ENCODE measurements at regions not wholly inside any gene's neighbourhood (a gene's known extent, or its start where the extent isn't known, plus 50 kb on each side); places are given as distances from the start of the nearest gene placed in this dataset.

DNA sequence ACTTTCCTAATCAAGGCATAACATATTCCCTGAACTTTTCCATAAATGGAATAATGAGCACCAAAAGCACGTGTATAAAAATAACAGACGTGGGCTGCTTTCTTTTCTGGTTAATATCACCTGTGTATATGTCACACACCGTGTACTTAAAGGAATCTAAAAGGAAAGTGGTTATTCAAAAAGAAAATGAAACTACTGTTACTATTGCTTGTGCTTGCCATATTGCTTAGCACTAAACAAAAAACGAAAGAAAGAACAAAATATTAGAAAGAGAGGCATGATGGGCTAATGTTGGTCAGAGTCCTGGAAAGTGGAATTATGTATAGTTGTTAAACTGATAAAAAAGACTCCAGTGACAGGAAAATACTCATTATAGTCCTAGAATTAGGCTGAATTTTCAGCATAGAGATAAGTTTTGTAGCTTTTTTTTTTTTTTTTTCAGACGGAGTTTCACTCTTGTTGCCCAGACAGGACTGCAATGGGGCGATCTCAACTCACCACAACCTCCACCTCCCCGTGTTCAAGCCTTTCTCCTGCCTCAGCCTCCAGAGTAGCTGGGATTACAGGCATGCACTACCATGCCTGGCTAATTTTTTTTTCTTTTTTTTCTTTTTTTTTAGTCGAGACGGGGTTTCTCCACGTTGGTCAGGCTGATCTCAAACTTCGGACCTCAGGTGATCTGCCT is 123.2 kb downstream of the PABPC4L start:
- Histone ChIP-seq H2AK5ac (ENCODE audit: low read length, severe bottlenecking) (no peak overlapping the region), H2BK5ac (ENCODE audit: low read depth, low read length, poor library complexity, severe bottlenecking) (no peak overlapping the region), H3K9me3 (ENCODE audit: control insufficient read depth, low read length) (no peaks in the 10 kb centered on the region), H2BK12ac (ENCODE audit: low read length in 2 of 2) (no peak overlapping the region), H4K91ac (ENCODE audit: low read length) (no peak overlapping the region), H4K8ac (ENCODE audit: low read length) (no peak overlapping the region), H3K36me3 (ENCODE audit: control insufficient read depth in 1 of 2, insufficient read depth in 2 of 2, low read depth in 1 of 2, low read length in 2 of 2) (no peaks in the 10 kb centered on the region), H3K27me3 (ENCODE audit: control insufficient read depth in 1 of 2, insufficient read depth in 1 of 2, low read length in 2 of 2) (no peaks in the 10 kb centered on the region), H3K9ac (ENCODE audit: low read length) (no peak overlapping the region), H3K14ac (ENCODE audit: low read length in 2 of 2) (no peak overlapping the region), H3K23ac (ENCODE audit: low read length in 2 of 2) (no peak overlapping the region), H2AFZ (ENCODE audit: low read depth, low read length) (no peak overlapping the region), H3K4me3 (ENCODE audit: insufficient read depth in 1 of 2, low read depth in 1 of 2, low read length in 2 of 2) (no peak overlapping the region), H3K27ac (ENCODE audit: low read length, poor library complexity, severe bottlenecking) (no peak overlapping the region), H3K4ac (ENCODE audit: low read depth in 1 of 2, low read length in 2 of 2) (no peak overlapping the region), H3K4me2 (ENCODE audit: low read length, poor library complexity, severe bottlenecking) (no peak overlapping the region), H3K18ac (ENCODE audit: low read depth in 1 of 2, low read length in 2 of 2) (no peak overlapping the region), H3K4me1 (ENCODE audit: control insufficient read depth, insufficient read depth, low read depth, low read length) (no peaks in the 10 kb centered on the region), H2BK15ac (ENCODE audit: low read depth, poor library complexity, severe bottlenecking) (no peak overlapping the region), H2BK120ac (ENCODE audit: low read depth, low read length) (no peak overlapping the region), H3K79me1 (replicated peaks; ENCODE audit: low read length, poor library complexity, severe bottlenecking) (no peaks in the 10 kb centered on the region)
- DNase-seq = no peak
- WGBS = 92% methylated on average over 9 of the region's 11 CpGs

DNA sequence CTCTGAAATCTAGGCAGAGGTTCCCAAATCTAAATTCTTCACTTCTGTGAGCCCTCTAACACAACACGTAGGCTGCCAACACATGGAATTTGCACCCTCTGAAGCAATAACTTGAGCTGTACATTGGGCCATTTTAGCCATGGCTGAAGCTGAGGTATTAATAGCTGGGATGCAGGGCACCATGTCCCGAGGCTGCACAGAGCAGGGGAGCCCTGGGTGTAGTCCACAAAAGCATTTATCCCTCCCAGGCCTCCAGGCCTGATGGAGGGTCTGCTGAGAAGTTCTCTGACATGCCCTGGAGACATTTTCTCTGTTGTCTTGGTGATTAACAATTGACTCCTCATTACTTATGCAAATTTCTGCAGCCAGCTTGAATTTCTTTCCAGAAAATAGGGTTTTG is 127.9 kb downstream of the PABPC4L start:
- H3K4me2 ChIP-seq (ENCODE audit: low read length, poor library complexity, severe bottlenecking) = no peak overlapping the region
- H3K23ac ChIP-seq (ENCODE audit: low read length in 2 of 2) = no peak overlapping the region
- no peak overlapping the region for H3K27ac ChIP-seq (ENCODE audit: low read length, poor library complexity, severe bottlenecking)
- H3K14ac ChIP-seq (ENCODE audit: low read length in 2 of 2) = no peak overlapping the region
- H4K8ac ChIP-seq (ENCODE audit: low read length) = no peak overlapping the region
- H4K91ac ChIP-seq (ENCODE audit: low read length) = no peak overlapping the region
- peaks cover 0 to 2% of the 10 kb centered on the region in 2 experiments for H3K36me3 ChIP-seq (ENCODE audit: control insufficient read depth in 1 of 2, insufficient read depth in 2 of 2, low read depth in 1 of 2, low read length in 2 of 2)
- no peak overlapping the region for H3K4me3 ChIP-seq (ENCODE audit: insufficient read depth in 1 of 2, low read depth in 1 of 2, low read length in 2 of 2)
- no peak overlapping the region for H2AK5ac ChIP-seq (ENCODE audit: low read length, severe bottlenecking)
- 69% methylated on average over 2 of the region's 2 CpGs for WGBS
- no peak overlapping the region for H3K4ac ChIP-seq (ENCODE audit: low read depth in 1 of 2, low read length in 2 of 2)
- H3K18ac ChIP-seq (ENCODE audit: low read depth in 1 of 2, low read length in 2 of 2) = no peak overlapping the region
- no peak for DNase-seq
- no peaks in the 10 kb centered on the region for H3K9me3 ChIP-seq (ENCODE audit: control insufficient read depth, low read length)
- no peak overlapping the region for H2AFZ ChIP-seq (ENCODE audit: low read depth, low read length)
- H3K9ac ChIP-seq (ENCODE audit: low read length) = no peak overlapping the region
- H3K79me1 ChIP-seq (replicated peaks; ENCODE audit: low read length, poor library complexity, severe bottlenecking) = no peaks in the 10 kb centered on the region
- H3K27me3 ChIP-seq (ENCODE audit: control insufficient read depth in 1 of 2, insufficient read depth in 1 of 2, low read length in 2 of 2) = no peaks in the 10 kb centered on the region
- H2BK12ac ChIP-seq (ENCODE audit: low read length in 2 of 2) = no peak overlapping the region
- no peak overlapping the region for H2BK120ac ChIP-seq (ENCODE audit: low read depth, low read length)
- H3K4me1 ChIP-seq (ENCODE audit: control insufficient read depth, insufficient read depth, low read depth, low read length) = peaks cover 3% of the 10 kb centered on the region
- no peak overlapping the region for H2BK5ac ChIP-seq (ENCODE audit: low read depth, low read length, poor library complexity, severe bottlenecking)
- H2BK15ac ChIP-seq (ENCODE audit: low read depth, poor library complexity, severe bottlenecking) = no peak overlapping the region

DNA sequence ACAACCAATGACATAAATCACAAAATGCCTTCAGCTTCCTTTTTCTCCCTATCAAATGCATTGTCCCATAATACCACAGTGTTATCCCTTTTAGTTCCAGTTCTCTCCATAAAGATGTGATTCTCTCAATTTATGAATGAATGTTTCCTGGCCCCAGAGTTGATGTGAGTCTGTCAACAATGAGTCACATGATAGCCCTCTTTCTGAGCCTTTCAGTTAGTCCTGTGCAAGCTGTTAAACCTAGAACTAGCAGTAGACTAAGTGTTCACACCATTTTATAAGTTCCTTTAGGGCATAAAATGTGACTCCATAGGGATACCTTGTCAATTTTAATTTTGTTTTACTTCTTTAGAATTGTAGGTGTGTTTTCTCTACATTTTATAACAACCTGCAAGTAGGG is 129.5 kb downstream of the PABPC4L start:
- H3K23ac ChIP-seq (ENCODE audit: low read length in 2 of 2) = no peak overlapping the region
- H3K4ac ChIP-seq (ENCODE audit: low read depth in 1 of 2, low read length in 2 of 2) = no peak overlapping the region
- no peak overlapping the region for H2AK5ac ChIP-seq (ENCODE audit: low read length, severe bottlenecking)
- no peak overlapping the region for H3K4me2 ChIP-seq (ENCODE audit: low read length, poor library complexity, severe bottlenecking)
- no peak overlapping the region for H2AFZ ChIP-seq (ENCODE audit: low read depth, low read length)
- no peaks in the 10 kb centered on the region for H3K27me3 ChIP-seq (ENCODE audit: control insufficient read depth in 1 of 2, insufficient read depth in 1 of 2, low read length in 2 of 2)
- no peak overlapping the region for H4K91ac ChIP-seq (ENCODE audit: low read length)
- H3K27ac ChIP-seq (ENCODE audit: low read length, poor library complexity, severe bottlenecking) = no peak overlapping the region
- no peak overlapping the region for H2BK15ac ChIP-seq (ENCODE audit: low read depth, poor library complexity, severe bottlenecking)
- no peaks in the 10 kb centered on the region for H3K79me1 ChIP-seq (replicated peaks; ENCODE audit: low read length, poor library complexity, severe bottlenecking)
- peaks cover 3% of the 10 kb centered on the region for H3K4me1 ChIP-seq (ENCODE audit: control insufficient read depth, insufficient read depth, low read depth, low read length)
- no peak overlapping the region for H4K8ac ChIP-seq (ENCODE audit: low read length)
- no peak overlapping the region for H3K18ac ChIP-seq (ENCODE audit: low read depth in 1 of 2, low read length in 2 of 2)
- no peak overlapping the region for H3K4me3 ChIP-seq (ENCODE audit: insufficient read depth in 1 of 2, low read depth in 1 of 2, low read length in 2 of 2)
- H3K9ac ChIP-seq (ENCODE audit: low read length) = no peak overlapping the region
- no peak for DNase-seq
- no peak overlapping the region for H3K14ac ChIP-seq (ENCODE audit: low read length in 2 of 2)
- H3K36me3 ChIP-seq (ENCODE audit: control insufficient read depth in 1 of 2, insufficient read depth in 2 of 2, low read depth in 1 of 2, low read length in 2 of 2) = peaks cover 0 to 2% of the 10 kb centered on the region in 2 experiments
- H2BK12ac ChIP-seq (ENCODE audit: low read length in 2 of 2) = no peak overlapping the region
- H3K9me3 ChIP-seq (ENCODE audit: control insufficient read depth, low read length) = no peaks in the 10 kb centered on the region
- H2BK5ac ChIP-seq (ENCODE audit: low read depth, low read length, poor library complexity, severe bottlenecking) = no peak overlapping the region
- H2BK120ac ChIP-seq (ENCODE audit: low read depth, low read length) = no peak overlapping the region

DNA sequence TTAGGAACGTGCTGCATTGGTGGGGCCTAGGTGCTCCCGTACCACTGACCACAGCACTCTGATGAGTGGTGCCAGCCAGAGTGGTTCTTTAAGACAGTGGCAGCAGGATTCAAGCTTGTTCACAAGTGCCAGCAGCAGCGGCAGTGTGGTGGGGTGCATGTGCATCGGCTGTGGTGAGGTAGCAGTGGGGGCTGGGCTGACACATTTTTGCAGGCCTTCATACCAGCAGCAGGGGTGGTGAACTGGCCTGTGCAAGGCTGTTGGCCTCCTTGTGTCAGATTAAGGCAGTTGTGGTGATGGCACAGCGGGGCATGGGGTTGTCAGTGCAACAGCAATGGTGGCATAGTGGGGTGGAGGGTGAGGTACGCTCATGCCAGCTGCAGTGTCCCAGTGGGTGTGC is 131.4 kb downstream of the PABPC4L start:
- H4K8ac ChIP-seq (ENCODE audit: low read length) = no peak overlapping the region
- H3K4me2 ChIP-seq (ENCODE audit: low read length, poor library complexity, severe bottlenecking) = no peak overlapping the region
- no peak overlapping the region for H3K9ac ChIP-seq (ENCODE audit: low read length)
- no peak overlapping the region for H2BK5ac ChIP-seq (ENCODE audit: low read depth, low read length, poor library complexity, severe bottlenecking)
- H3K4ac ChIP-seq (ENCODE audit: low read depth in 1 of 2, low read length in 2 of 2) = no peak overlapping the region
- H3K4me3 ChIP-seq (ENCODE audit: insufficient read depth in 1 of 2, low read depth in 1 of 2, low read length in 2 of 2) = no peak overlapping the region
- no peak overlapping the region for H2BK15ac ChIP-seq (ENCODE audit: low read depth, poor library complexity, severe bottlenecking)
- no peak overlapping the region for H2AK5ac ChIP-seq (ENCODE audit: low read length, severe bottlenecking)
- H2BK12ac ChIP-seq (ENCODE audit: low read length in 2 of 2) = no peak overlapping the region
- no peak overlapping the region for H2BK120ac ChIP-seq (ENCODE audit: low read depth, low read length)
- no peak overlapping the region for H3K27ac ChIP-seq (ENCODE audit: low read length, poor library complexity, severe bottlenecking)
- WGBS = 92% methylated on average over 6 of the region's 6 CpGs
- H3K23ac ChIP-seq (ENCODE audit: low read length in 2 of 2) = no peak overlapping the region
- no peaks in the 10 kb centered on the region for H3K79me1 ChIP-seq (replicated peaks; ENCODE audit: low read length, poor library complexity, severe bottlenecking)
- no peak overlapping the region for H3K18ac ChIP-seq (ENCODE audit: low read depth in 1 of 2, low read length in 2 of 2)
- DNase-seq = no peak
- H4K91ac ChIP-seq (ENCODE audit: low read length) = no peak overlapping the region
- H3K36me3 ChIP-seq (ENCODE audit: control insufficient read depth in 1 of 2, insufficient read depth in 2 of 2, low read depth in 1 of 2, low read length in 2 of 2) = peaks cover 0 to 2% of the 10 kb centered on the region in 2 experiments
- H3K14ac ChIP-seq (ENCODE audit: low read length in 2 of 2) = no peak overlapping the region
- H3K27me3 ChIP-seq (ENCODE audit: control insufficient read depth in 1 of 2, insufficient read depth in 1 of 2, low read length in 2 of 2) = no peaks in the 10 kb centered on the region
- peaks cover 3% of the 10 kb centered on the region for H3K4me1 ChIP-seq (ENCODE audit: control insufficient read depth, insufficient read depth, low read depth, low read length)
- no peaks in the 10 kb centered on the region for H3K9me3 ChIP-seq (ENCODE audit: control insufficient read depth, low read length)
- H2AFZ ChIP-seq (ENCODE audit: low read depth, low read length) = no peak overlapping the region
